HepG2 (cell line): ENCODE measurements at regions not wholly inside any gene's neighbourhood (a gene's known extent, or its start where the extent isn't known, plus 50 kb on each side); places are given as distances from the start of the nearest gene placed in this dataset.
"Not testable (repeated sequence)": the region's sequence is repeated elsewhere in the genome, so short reads cannot be mapped to it uniquely, and the experiment has no call there.

Experiments used
- ESRRA ChIP-seq: sonication (generic); formaldehyde crosslinking; IDR thresholded peaks from 2 replicates; pipeline ENCODE4 v1.5.1; 2020; ENCODE audit warnings: mild to moderate bottlenecking, low read depth, missing genetic modification reagents
- KDM2A ChIP-seq: sonication (generic); formaldehyde crosslinking; IDR thresholded peaks from 2 replicates; pipeline ENCODE4 v1.4.0; 2020; ENCODE audit warnings: low read depth, missing genetic modification reagents, borderline replicate concordance

DNA sequence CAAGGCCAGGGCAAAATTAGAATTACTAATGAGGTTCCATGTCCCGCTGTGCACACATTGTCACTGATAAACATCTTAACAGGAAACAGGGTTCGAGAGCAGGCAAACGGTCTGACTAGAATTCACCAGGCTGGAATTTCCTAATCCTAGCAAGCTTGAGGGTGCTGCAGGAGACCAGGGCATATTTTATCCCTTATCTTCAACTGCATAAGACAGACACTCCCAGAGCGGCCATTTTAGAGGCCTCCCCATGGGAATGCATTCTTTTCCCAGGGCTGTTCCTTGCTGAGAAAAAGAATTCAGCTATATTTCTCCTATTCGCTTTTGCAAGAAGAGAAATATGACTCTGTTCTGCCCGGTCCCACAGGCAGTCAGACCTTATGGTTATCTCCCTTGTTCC lies 282.5 kb upstream of the TACR3 start:
- not testable (repeated sequence) for TF ChIP-seq ESRRA, KDM2A (CRISPR knock-in tag)
